LoVo (cell line): ENCODE measurements at regions not wholly inside any gene's neighbourhood (a gene's known extent, or its start where the extent isn't known, plus 50 kb on each side); places are given as distances from the start of the nearest gene placed in this dataset.
A peak's percentile ranks its signal among the peaks of the same experiment; 100 is the strongest.
"Not testable (repeated sequence)": the region's sequence is repeated elsewhere in the genome, so short reads cannot be mapped to it uniquely, and the experiment has no call there.

Source experiments
- DNase-seq: peaks from one replicate; pipeline ENCODE4 v3.0.0-alpha.2; 2016; ENCODE audit warnings: low spot score

GRCh38 chr4:81314897-81315470 lies 100.0 kb upstream of the PRKG2 start:
- no peak for DNase-seq

DNA sequence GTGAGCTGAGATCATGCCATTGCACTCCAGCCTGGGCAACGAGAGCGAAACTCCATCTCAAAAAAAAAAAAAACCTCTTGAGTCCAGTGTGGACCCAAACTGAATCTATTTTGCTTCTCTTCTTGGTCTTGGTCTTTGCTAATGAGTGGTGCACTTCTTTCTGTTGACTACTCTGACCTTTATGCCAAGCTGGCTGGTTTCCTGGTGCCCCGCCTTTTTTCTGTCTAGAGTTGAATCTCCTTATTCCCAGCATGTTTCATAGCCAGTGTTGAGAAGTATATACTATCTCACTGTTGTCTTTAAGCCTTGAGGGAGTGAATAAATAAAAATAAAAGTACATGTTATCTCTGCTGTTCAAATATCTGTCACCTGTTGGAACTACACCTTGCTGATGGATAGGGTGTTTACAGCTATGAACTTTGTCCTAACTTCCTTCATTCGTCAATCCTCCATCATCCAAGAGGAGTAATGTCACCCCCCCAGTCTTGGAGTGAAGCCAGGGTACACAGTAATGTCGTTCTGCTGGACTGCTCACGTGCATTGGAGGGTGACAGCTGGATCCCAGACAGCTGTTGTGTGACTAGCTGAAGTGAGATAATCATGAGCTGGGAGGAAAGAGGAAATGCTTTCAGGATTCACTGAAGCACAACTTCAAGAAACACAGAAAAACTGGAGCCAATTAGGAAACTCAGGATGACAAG lies 99.3 kb upstream of the PRKG2 start:
- DNase-seq, result peak; percentile 45

- no peak for DNase-seq
Observed at GRCh38 chr4:81307991-81308390, 93.0 kb upstream of the PRKG2 start.

GRCh38 chr4:81304871-81305270 lies 89.8 kb upstream of the PRKG2 start:
- no peak for DNase-seq

- not testable (repeated sequence) for DNase-seq
Observed at GRCh38 chr4:81300352-81300751, 85.3 kb upstream of the PRKG2 start.

DNA sequence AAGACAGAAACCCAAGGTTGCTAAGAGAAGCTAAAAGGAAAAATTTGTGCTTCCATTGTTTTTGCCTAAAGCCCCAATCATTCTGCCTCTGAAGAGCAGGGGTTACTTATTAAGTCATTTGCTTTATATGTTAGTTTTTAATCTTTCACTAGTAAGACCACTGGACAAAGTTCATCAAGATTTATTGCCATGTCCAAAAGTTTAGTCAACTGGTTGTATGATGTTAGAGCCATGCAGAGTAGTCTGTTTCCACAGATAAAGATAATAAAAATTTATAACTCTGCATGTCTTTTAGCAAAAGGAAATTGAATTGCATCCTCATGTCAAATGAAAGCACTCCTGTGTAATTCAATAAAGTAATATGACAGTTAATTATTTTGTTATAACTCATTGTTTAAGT lies 75.8 kb upstream of the PRKG2 start:
- no peak for DNase-seq

- no peak for DNase-seq
Observed at GRCh38 chr4:81287101-81287500, 72.1 kb upstream of the PRKG2 start.

DNA sequence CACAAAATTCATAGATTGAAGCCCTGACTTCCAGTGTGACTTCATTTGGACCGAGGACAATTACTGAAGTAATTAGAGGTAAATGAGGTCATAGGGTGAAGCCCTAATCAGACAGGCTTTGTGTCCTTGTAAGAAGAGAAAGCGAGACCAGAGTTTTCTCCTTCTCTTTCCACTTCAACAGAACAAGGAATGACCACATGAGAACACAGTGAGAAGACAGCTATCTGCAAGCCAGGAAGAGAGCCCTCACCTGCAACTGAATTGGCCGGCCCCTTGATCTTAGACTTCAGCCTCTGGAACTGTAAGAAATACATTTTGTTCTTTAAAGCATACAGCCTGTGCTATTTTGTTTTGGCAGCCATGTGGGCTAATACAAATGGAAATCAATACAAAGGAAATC lies 67.1 kb upstream of the PRKG2 start:
- no peak for DNase-seq

DNA sequence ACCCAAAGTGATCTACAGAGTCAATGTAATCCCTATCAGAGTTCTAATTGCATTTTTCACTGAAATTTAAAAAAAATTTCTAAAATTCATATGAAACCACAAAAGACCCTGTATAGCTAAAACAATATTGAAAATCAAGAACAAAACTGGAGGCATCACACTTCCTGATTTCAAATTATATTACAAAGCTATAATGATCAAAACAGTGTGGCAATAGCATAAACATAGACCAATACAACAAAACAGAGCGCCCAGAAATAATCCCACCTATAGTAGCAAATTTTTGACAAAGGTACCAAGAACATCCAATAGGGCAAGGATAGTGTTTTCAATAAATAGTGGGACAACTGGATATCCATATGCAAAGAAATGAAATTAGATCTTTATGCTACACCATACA lies 59.4 kb upstream of the PRKG2 start:
- no peak for DNase-seq

GRCh38 chr4:81272671-81273070 lies 57.6 kb upstream of the PRKG2 start:
- DNase-seq, result no peak
